ENCODE measurements at regions not wholly inside any gene's neighbourhood (a gene's known extent, or its start where the extent isn't known, plus 50 kb on each side); places are given as distances from the start of the nearest gene placed in this dataset.

DNA sequence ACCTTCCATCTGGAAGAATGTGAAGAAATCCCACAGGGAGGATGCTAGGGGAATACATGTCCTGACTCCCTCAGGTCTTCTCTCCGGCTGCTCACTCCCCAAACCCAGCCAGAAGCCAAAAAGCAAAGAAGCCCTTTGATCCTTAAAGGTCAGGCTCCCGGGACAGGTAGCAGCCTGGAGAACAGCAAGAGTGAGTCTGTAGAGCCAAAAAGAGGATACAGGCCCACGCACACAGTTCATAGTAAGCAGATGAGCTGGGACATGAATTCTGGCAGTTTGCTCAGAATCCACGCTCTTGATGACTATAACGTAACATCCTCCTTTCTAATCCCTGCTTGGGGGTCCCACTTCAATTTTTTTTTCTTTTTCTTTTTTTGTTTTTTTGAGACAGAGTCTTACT is 72.0 kb upstream of the SLC44A1 start:
- WGBS, 2 donors, result 87 to 90% methylated on average over 5 of the region's 5 CpGs
- Histone ChIP-seq H3K27me3 (no peaks in the 10 kb centered on the region), H3K4me1 (peaks cover 0 to 12% (median 5%) of the 10 kb centered on the region in 9 donors), H3K36me3 (no peaks in the 10 kb centered on the region), H3K27ac (no peak overlapping the region), H3K9me3 (peaks cover 0 to 3% (median 0%) of the 10 kb centered on the region in 11 donors), H3K4me3 (no peak overlapping the region)
- TF ChIP-seq, protein P1, sequence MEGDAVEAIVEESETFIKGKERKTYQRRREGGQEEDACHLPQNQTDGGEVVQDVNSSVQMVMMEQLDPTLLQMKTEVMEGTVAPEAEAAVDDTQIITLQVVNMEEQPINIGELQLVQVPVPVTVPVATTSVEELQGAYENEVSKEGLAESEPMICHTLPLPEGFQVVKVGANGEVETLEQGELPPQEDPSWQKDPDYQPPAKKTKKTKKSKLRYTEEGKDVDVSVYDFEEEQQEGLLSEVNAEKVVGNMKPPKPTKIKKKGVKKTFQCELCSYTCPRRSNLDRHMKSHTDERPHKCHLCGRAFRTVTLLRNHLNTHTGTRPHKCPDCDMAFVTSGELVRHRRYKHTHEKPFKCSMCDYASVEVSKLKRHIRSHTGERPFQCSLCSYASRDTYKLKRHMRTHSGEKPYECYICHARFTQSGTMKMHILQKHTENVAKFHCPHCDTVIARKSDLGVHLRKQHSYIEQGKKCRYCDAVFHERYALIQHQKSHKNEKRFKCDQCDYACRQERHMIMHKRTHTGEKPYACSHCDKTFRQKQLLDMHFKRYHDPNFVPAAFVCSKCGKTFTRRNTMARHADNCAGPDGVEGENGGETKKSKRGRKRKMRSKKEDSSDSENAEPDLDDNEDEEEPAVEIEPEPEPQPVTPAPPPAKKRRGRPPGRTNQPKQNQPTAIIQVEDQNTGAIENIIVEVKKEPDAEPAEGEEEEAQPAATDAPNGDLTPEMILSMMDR (IDR thresholded peaks at IDR 0.05), result no peak
- DNase-seq (no peak), ATAC-seq (no peak)
- intact Hi-C loops (cut with DNase I), result no loop called here

DNA sequence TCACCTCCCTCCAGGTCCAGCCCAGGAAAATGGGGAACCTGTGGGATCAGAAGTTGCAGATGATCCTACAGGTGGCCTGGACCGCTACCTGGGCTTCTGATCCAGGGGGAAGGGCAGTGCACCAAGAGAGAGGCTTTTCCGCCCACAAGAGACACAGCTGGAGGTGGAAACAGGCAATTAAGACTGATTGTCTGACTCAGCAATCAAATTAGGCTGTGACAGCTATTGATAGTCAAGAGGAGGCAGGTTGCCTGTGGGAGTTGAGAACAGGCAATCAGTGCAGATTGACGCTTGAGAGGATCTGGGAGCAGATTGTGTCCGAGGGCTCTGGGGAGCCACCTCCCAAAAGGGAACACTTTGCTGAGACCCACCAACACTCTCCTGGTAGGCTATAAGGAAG is 71.1 kb upstream of the SLC44A1 start:
- no peaks in the 10 kb centered on the region for H3K27me3 ChIP-seq
- 90 to 91% methylated on average over 4 of the region's 4 CpGs for WGBS, 2 donors
- no peaks in the 10 kb centered on the region for H3K36me3 ChIP-seq
- H3K27ac ChIP-seq, result no peak overlapping the region
- no peak for ATAC-seq
- intact Hi-C loops (cut with DNase I), result no loop called here
- DNase-seq, result no peak
- H3K4me1 ChIP-seq, result peaks cover 0 to 12% (median 5%) of the 10 kb centered on the region in 9 donors
- TF ChIP-seq, protein P1 (IDR thresholded peaks at IDR 0.05), result no peak
- H3K9me3 ChIP-seq, result no peaks in the 10 kb centered on the region
- H3K4me3 ChIP-seq, result no peak overlapping the region

DNA sequence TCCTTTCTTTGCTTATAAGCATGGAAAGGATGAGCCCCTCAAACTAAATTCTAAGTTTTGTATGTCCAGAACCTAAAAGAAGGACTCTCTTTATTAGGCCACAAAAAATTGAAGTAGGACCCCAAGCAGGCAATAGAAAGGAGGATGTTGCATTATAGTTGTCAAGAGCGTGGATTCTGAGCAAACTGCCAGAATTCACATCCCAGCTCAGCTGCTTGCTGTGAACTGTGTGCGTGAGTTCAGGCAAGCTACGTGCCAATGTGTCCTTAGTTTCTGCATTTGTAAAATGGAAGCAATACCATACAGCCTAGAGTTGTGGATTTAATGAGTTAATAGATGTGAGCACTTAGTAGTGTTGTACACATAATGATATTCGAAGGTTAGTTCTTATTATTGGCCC is 70.6 kb upstream of the SLC44A1 start:
- no peaks in the 10 kb centered on the region for H3K27me3 ChIP-seq
- DNase-seq (no peak), ATAC-seq (no peak)
- H3K4me1 ChIP-seq, result peaks cover 0 to 12% (median 5%) of the 10 kb centered on the region in 9 donors
- intact Hi-C loops (cut with DNase I), result no loop called here
- H3K36me3 ChIP-seq, result no peaks in the 10 kb centered on the region
- H3K27ac ChIP-seq, result no peak overlapping the region
- no peak overlapping the region for H3K4me3 ChIP-seq
- TF ChIP-seq, protein P1 (IDR thresholded peaks at IDR 0.05), result no peak
- H3K9me3 ChIP-seq, result no peaks in the 10 kb centered on the region
- WGBS, 2 donors, result 84 to 85% methylated on average over 4 of the region's 4 CpGs

DNA sequence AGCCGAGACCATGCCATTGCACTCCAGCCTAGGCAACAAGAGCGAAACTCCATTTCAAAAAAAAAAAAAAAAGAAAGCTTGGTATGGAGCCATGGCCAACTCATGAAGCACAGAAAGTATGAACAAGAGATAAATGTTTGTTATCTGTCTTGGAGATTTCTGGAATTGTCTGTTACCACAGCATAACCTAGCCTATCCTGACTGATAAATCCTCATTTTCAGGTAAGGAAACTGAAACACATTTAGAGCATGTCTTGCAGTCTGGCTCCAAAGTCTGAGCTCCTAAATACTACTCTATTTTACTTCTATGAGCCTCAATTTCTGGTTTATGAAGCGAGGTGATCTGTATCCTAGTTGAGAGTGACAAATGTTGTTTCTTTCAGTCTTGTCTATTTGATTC is 68.3 kb upstream of the SLC44A1 start:
- Histone ChIP-seq H3K27me3 (no peaks in the 10 kb centered on the region), H3K4me3 (no peak overlapping the region), H3K9me3 (no peaks in the 10 kb centered on the region), H3K27ac (no peak overlapping the region), H3K4me1 (peaks cover 0 to 8% (median under 1%) of the 10 kb centered on the region in 9 donors), H3K36me3 (no peaks in the 10 kb centered on the region)
- ATAC-seq (no peak), DNase-seq (no peak)
- intact Hi-C loops (cut with DNase I), result no loop called here
- 97 to 98% methylated on average over 3 of the region's 3 CpGs for WGBS, 2 donors
- TF ChIP-seq, protein P1 (IDR thresholded peaks at IDR 0.05), result no peak
